GM12878 (cell line): ENCODE measurements at regions not wholly inside any gene's neighbourhood (a gene's known extent, or its start where the extent isn't known, plus 50 kb on each side); places are given as distances from the start of the nearest gene placed in this dataset.

Source experiments
- ATAC-seq: fragments of 200-7000 bp; cut with Tn5 transposase; 3 replicates; pipeline ENCODE4 v1.9.1; 2020; ENCODE audit warnings: mild to moderate bottlenecking, moderate library complexity
- BruUV-seq: library from RNA; stranded (reverse); fragments of 400-500 nt; replicated peaks from 2 replicates; lab custom pipeline; 2021; lab: Mats Ljungman, UMichigan
- CTCF ChIA-PET: fragments of 300-600 bp; sonication (Branson Sonifier 250); formaldehyde crosslinking; extraction: SDS; loops from one replicate; lab custom pipeline; 2021; ENCODE audit warnings: inconsistent platforms; lab: Yijun Ruan, JAX
- POLR2A ChIA-PET: fragments of 350-600 bp; formaldehyde crosslinking; extraction: SDS; loops from one replicate; lab custom pipeline; 2021; ENCODE audit warnings: inconsistent platforms; lab: Charles Lee
- RAD21 ChIA-PET: fragments of 300-600 bp; sonication (Branson Sonifier 250); formaldehyde crosslinking; loops from one replicate; lab custom pipeline; 2023; ENCODE audit warnings: antibody characterized with exemption; ENCODE audit not compliant: unreplicated experiment; lab: Charles Lee
- SMC1A ChIA-PET: fragments of 300-600 bp; sonication (Branson Sonifier 250); formaldehyde crosslinking; loops from one replicate; lab custom pipeline; 2023; ENCODE audit not compliant: unreplicated experiment, uncharacterized antibody; lab: Charles Lee
- DNase-seq: peaks from one replicate; pipeline ENCODE4 v3.0.0-alpha.2; 2011; ENCODE audit warnings: low read depth, low spot score
- FAIRE-seq: peaks from 3 replicates; lab custom pipeline; 2011; peaks lifted over from hg19 to GRCh38; lab: Jason Lieb, UNC
- H2AFZ ChIP-seq: 2 replicates; pipeline ENCODE4 v1.6.0; 2011; ENCODE audit warnings: low read depth, low read length, control low read depth; ENCODE audit not compliant: control insufficient read depth
- H3K27ac ChIP-seq: 2 replicates; pipeline ENCODE4 v1.5.1; 2011; ENCODE audit warnings: control low read depth; ENCODE audit not compliant: control insufficient read depth, insufficient read depth
- H3K27me3 ChIP-seq, 2 experiments: replicated peaks in 1 of 2; 2 replicates each; pipeline versions ENCODE4 v1.6.0 to v1.6.1; 2011; ENCODE audit warnings: low read length in 1 of 2; ENCODE audit not compliant: control insufficient read depth in 2 of 2, insufficient read depth in 2 of 2
- H3K36me3 ChIP-seq, 2 experiments: 2 replicates each; pipeline ENCODE4 v1.5.1; 2011; ENCODE audit warnings: low read length in 1 of 2; ENCODE audit not compliant: control insufficient read depth in 2 of 2, insufficient read depth in 2 of 2
- H3K4me1 ChIP-seq: 2 replicates; pipeline ENCODE4 v1.6.1; 2011; ENCODE audit warnings: mild to moderate bottlenecking, low read length, moderate library complexity, mixed read lengths; ENCODE audit not compliant: control insufficient read depth, insufficient read depth
- H3K4me2 ChIP-seq: 2 replicates; pipeline ENCODE4 v1.6.0; 2011; ENCODE audit warnings: control low read depth; ENCODE audit not compliant: control insufficient read depth, insufficient read depth
- H3K4me3 ChIP-seq: fragments of 200-600 bp; sonication (generic); 2 replicates; pipeline ENCODE4 v1.5.1; 2016
- H3K79me2 ChIP-seq: 2 replicates; pipeline ENCODE4 v1.6.0; 2011; ENCODE audit warnings: low read length; ENCODE audit not compliant: control insufficient read depth, insufficient read depth
- H3K9ac ChIP-seq: 2 replicates; pipeline ENCODE4 v1.8.0; 2011; ENCODE audit warnings: low read length, control low read depth, mixed read lengths; ENCODE audit not compliant: control insufficient read depth, insufficient read depth
- H3K9me3 ChIP-seq: replicated peaks from 3 replicates; pipeline ENCODE4 v1.5.1; 2011; ENCODE audit warnings: mild to moderate bottlenecking, low read length; ENCODE audit not compliant: control insufficient read depth, insufficient read depth
- H4K20me1 ChIP-seq: 2 replicates; pipeline ENCODE4 v1.6.0; 2011; ENCODE audit not compliant: control insufficient read depth, insufficient read depth
- ELK1 ChIP-seq: IDR thresholded peaks from 2 replicates; pipeline ENCODE4 v1.6.1; 2012; ENCODE audit warnings: low read depth, low read length, improper control_type of control experiment
- FOS ChIP-seq: IDR thresholded peaks from 3 replicates; pipeline ENCODE4 v1.6.1; 2011; ENCODE audit warnings: borderline replicate concordance; ENCODE audit not compliant: insufficient read length; ENCODE audit errors: extremely low read depth
- MLLT1 ChIP-seq: fragments of 450-650 bp; IDR thresholded peaks from 2 replicates; pipeline ENCODE4 v1.6.1; 2016; ENCODE audit warnings: mild to moderate bottlenecking
- NFIC ChIP-seq: IDR thresholded peaks from 2 replicates; pipeline ENCODE4 v1.6.1; 2012; ENCODE audit warnings: low read depth, mild to moderate bottlenecking, inconsistent platforms, low read length, moderate library complexity
- NKRF ChIP-seq: fragments of 450-650 bp; conservative IDR thresholded peaks from 2 replicates; pipeline ENCODE4 v1.6.1; 2017; ENCODE audit warnings: mild to moderate bottlenecking, moderate library complexity
- NR2C1 ChIP-seq: fragments of 450-650 bp; IDR thresholded peaks from 2 replicates; pipeline ENCODE4 v1.6.1; 2017; ENCODE audit warnings: antibody characterized with exemption, mild to moderate bottlenecking, moderate library complexity
- NR2F1 ChIP-seq: fragments of 450-650 bp; conservative IDR thresholded peaks from 2 replicates; pipeline ENCODE4 v1.6.1; 2017; ENCODE audit warnings: mild to moderate bottlenecking
- SKIL ChIP-seq: fragments of 450-650 bp; IDR thresholded peaks from 2 replicates; pipeline ENCODE4 v1.6.1; 2017; ENCODE audit warnings: mild to moderate bottlenecking, low read depth, inconsistent platforms; ENCODE audit not compliant: poor library complexity, severe bottlenecking
- SMAD1 ChIP-seq: fragments of 450-650 bp; IDR thresholded peaks from 2 replicates; pipeline ENCODE4 v1.6.1; 2018; ENCODE audit warnings: mild to moderate bottlenecking, low read depth; ENCODE audit not compliant: partially characterized antibody
- SMC3 ChIP-seq: IDR thresholded peaks from 2 replicates; pipeline ENCODE4 v1.6.1; 2011; ENCODE audit warnings: low read length, improper control_type of control experiment, borderline replicate concordance
- ZNF217 ChIP-seq: fragments of 450-650 bp; IDR thresholded peaks from 2 replicates; pipeline ENCODE4 v1.6.1; 2017; ENCODE audit warnings: antibody characterized with exemption, mild to moderate bottlenecking
- WGBS: methylation state at CpG from one replicate; pipeline ENCODE4 v1.1.6; 2016; ENCODE audit warnings: low lambda C conversion rate; ENCODE audit not compliant: insufficient replicate concordance, insufficient coverage; ENCODE audit errors: missing lambda C conversion rate; 5-methylcytosine and 5-hydroxymethylcytosine counted together
- in situ Hi-C: fragments of 300-500 bp; cut with MboI; formaldehyde crosslinking; loops from 9 replicates; pipeline ENCODE4 v1.14.3; 2018; ENCODE audit warnings: mixed read lengths
- intact Hi-C: fragments of 100-400 bp; cut with micrococcal nuclease; formaldehyde crosslinking; loops from one replicate; pipeline ENCODE4 v1.14.2; 2022; ENCODE audit not compliant: unreplicated experiment
- TF ChIP-seq, protein P1 (sequence below): fragments of 450-650 bp; IDR thresholded peaks from 2 replicates; pipeline ENCODE4 v1.6.1; 2017; ENCODE audit warnings: borderline replicate concordance
- TF ChIP-seq, protein P2 (sequence below): fragments of 450-650 bp; IDR thresholded peaks from 2 replicates; pipeline ENCODE4 v1.6.1; 2017; ENCODE audit warnings: low read depth, mild to moderate bottlenecking, moderate library complexity

GRCh38 chr6:156319707-156320106 lies 457.5 kb upstream of the ARID1B start:
- DNase-seq (no peak), FAIRE-seq (peak; percentile 61), ATAC-seq (no peak)
- no peak overlapping the region for H3K27ac ChIP-seq
- ChIA-PET POLR2A (no interaction called here), SMC1A (no interaction called here), RAD21 (no interaction called here), CTCF (no interaction called here)
- intact Hi-C loops, result no loop called here
- no peaks in the 10 kb centered on the region; a peak in 1 of 4 replicates for H3K27me3 ChIP-seq
- no peaks in the 10 kb centered on the region for H3K79me2 ChIP-seq
- no peak overlapping the region for H2AFZ ChIP-seq
- no peak overlapping the region for H3K9ac ChIP-seq
- H3K4me2 ChIP-seq, result no peak overlapping the region
- 3% methylated on average over 2 of the region's 2 CpGs for WGBS
- no peaks in the 10 kb centered on the region for H3K4me1 ChIP-seq
- H4K20me1 ChIP-seq, result no peaks in the 10 kb centered on the region
- no peaks in the 10 kb centered on the region for H3K36me3 ChIP-seq
- H3K9me3 ChIP-seq, result no peaks in the 10 kb centered on the region
- in situ Hi-C loops, result no loop called here
- BruUV-seq, result no TSS peak
- H3K4me3 ChIP-seq, result no peak overlapping the region
- TF ChIP-seq ELK1, result no peak
- no peak for TF ChIP-seq SKIL
- TF ChIP-seq, protein P1, sequence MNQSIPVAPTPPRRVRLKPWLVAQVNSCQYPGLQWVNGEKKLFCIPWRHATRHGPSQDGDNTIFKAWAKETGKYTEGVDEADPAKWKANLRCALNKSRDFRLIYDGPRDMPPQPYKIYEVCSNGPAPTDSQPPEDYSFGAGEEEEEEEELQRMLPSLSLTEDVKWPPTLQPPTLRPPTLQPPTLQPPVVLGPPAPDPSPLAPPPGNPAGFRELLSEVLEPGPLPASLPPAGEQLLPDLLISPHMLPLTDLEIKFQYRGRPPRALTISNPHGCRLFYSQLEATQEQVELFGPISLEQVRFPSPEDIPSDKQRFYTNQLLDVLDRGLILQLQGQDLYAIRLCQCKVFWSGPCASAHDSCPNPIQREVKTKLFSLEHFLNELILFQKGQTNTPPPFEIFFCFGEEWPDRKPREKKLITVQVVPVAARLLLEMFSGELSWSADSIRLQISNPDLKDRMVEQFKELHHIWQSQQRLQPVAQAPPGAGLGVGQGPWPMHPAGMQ, result no peak
- TF ChIP-seq, protein P2, sequence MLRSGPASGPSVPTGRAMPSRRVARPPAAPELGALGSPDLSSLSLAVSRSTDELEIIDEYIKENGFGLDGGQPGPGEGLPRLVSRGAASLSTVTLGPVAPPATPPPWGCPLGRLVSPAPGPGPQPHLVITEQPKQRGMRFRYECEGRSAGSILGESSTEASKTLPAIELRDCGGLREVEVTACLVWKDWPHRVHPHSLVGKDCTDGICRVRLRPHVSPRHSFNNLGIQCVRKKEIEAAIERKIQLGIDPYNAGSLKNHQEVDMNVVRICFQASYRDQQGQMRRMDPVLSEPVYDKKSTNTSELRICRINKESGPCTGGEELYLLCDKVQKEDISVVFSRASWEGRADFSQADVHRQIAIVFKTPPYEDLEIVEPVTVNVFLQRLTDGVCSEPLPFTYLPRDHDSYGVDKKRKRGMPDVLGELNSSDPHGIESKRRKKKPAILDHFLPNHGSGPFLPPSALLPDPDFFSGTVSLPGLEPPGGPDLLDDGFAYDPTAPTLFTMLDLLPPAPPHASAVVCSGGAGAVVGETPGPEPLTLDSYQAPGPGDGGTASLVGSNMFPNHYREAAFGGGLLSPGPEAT, result no peak
- TF ChIP-seq NKRF, result no peak
- TF ChIP-seq SMAD1, result no peak
- TF ChIP-seq ZNF217, result no peak
- TF ChIP-seq FOS, result no peak
- TF ChIP-seq NR2C1, result no peak
- no peak for TF ChIP-seq NFIC
- no peak for TF ChIP-seq MLLT1
- no peak for TF ChIP-seq NR2F1
- no peak for TF ChIP-seq SMC3
